ENCODE measurements at regions not wholly inside any gene's neighbourhood (a gene's known extent, or its start where the extent isn't known, plus 50 kb on each side); places are given as distances from the start of the nearest gene placed in this dataset.

DNA sequence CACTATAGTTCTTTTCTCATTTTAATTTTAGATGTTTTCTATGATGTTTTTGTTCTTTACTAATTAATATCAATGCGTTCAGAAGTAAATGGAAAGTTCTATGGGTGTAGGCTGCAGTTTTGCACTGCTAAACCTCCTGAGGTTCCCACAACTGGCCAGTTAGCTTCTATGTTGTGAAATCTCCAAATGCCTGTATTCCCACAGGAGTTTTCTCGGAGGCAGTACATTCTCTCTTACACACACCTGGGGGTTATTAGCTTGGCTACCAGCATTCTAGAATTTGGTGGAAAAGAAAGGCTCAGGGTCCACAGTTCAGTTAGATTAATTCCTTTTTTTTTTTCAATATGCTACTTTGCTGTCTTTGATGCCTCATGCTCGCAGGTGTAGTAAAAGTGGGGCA lies 216.9 kb upstream of the NRIP1 start:
- no peak for ATAC-seq
- 85 to 91% (median 87%) methylated on average over 3 of the region's 3 CpGs for WGBS, 3 donors
- TF ChIP-seq CTCF (IDR thresholded peaks at IDR 0.05) = no peak

DNA sequence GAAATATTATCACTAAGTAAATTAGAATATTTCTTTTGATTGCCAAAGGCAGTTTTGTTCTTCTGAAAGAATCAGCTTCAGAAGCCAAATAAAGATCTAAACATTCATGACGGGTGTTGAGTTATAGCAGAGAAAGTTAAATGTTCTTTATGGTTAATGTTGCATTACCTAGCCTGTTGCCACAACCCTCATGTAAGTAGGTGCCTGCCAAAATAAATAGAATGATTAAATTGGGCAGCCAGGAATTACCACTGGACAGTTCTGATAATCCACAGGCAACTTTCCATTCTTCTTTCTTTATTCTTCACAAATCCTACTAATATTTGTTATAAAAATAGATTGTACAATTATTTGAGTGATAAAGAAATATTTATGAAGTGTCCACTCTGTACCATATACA lies 217.9 kb upstream of the NRIP1 start:
- WGBS, 3 donors = 87 to 95% (median 94%) methylated on average over 1 of the region's 1 CpG
- Histone ChIP-seq H3K36me3 (ENCODE audit: insufficient read depth in 1 of 2, low read depth in 1 of 2) (no peaks in the 10 kb centered on the region), H3K4me3 (no peak overlapping the region), H3K4me1 (peaks cover 17% of the 10 kb centered on the region), H3K9me3 (peaks cover 11% of the 10 kb centered on the region), H3K27me3 (ENCODE audit: insufficient read depth in 3 of 3, low read length in 2 of 3) (no peaks in the 10 kb centered on the region), H3K27ac (no peak overlapping the region)
- DNase-seq = no peak
- no peak for ATAC-seq
- no peak for TF ChIP-seq CTCF (IDR thresholded peaks at IDR 0.05)
- intact Hi-C loops (cut with DNase I) = loop anchor here in 1 of 2 donors (10.0 kb wide), 1 partner anchor 138 kb away; no protein-coding TSS in a partner anchor

More for the DNA sequence above, 216.9 kb upstream of the NRIP1 start:
- Histone ChIP-seq H3K9me3 (peaks cover 11% of the 10 kb centered on the region), H3K27me3 (ENCODE audit: insufficient read depth in 3 of 3, low read length in 2 of 3) (no peaks in the 10 kb centered on the region), H3K27ac (no peak overlapping the region), H3K4me3 (no peak overlapping the region), H3K36me3 (ENCODE audit: insufficient read depth in 1 of 2, low read depth in 1 of 2) (no peaks in the 10 kb centered on the region), H3K4me1 (peaks cover 17% of the 10 kb centered on the region)
- no peak for DNase-seq
- intact Hi-C loops (cut with DNase I) = loop anchor here in 1 of 2 donors (10.0 kb wide), 1 partner anchor 137 kb away; no protein-coding TSS in a partner anchor

- no peaks in the 10 kb centered on the region for H3K27me3 ChIP-seq (ENCODE audit: insufficient read depth in 3 of 3, low read length in 2 of 3)
- peaks cover 11% of the 10 kb centered on the region for H3K9me3 ChIP-seq
- DNase-seq (no peak), ATAC-seq (no peak)
- no peak for TF ChIP-seq CTCF (IDR thresholded peaks at IDR 0.05)
- peaks cover 17% of the 10 kb centered on the region for H3K4me1 ChIP-seq
- H3K4me3 ChIP-seq = no peak overlapping the region
- H3K27ac ChIP-seq = no peak overlapping the region
- H3K36me3 ChIP-seq (ENCODE audit: insufficient read depth in 1 of 2, low read depth in 1 of 2) = no peaks in the 10 kb centered on the region
- intact Hi-C loops (cut with DNase I) = loop anchor here in 1 of 2 donors (10.0 kb wide), 1 partner anchor 138 kb away; no protein-coding TSS in a partner anchor
Observed at GRCh38 chr21:15283138-15283537, 218.3 kb upstream of the NRIP1 start.

- H3K27ac ChIP-seq = no peak overlapping the region
- intact Hi-C loops (cut with DNase I) = loop anchor here in 1 of 2 donors (10.0 kb wide), 1 partner anchor 139 kb away; no protein-coding TSS in a partner anchor
- TF ChIP-seq CTCF (IDR thresholded peaks at IDR 0.05) = no peak
- no peaks in the 10 kb centered on the region for H3K27me3 ChIP-seq (ENCODE audit: insufficient read depth in 3 of 3, low read length in 2 of 3)
- WGBS, 3 donors = 37 to 50% (median 48%) methylated on average over 2 of the region's 2 CpGs
- H3K4me3 ChIP-seq = no peak overlapping the region
- DNase-seq (no peak), ATAC-seq (peak; percentile 48 to 73 (median 68))
- H3K36me3 ChIP-seq (ENCODE audit: insufficient read depth in 1 of 2, low read depth in 1 of 2) = no peaks in the 10 kb centered on the region
- peaks cover 11% of the 10 kb centered on the region for H3K9me3 ChIP-seq
- H3K4me1 ChIP-seq = peaks cover 17% of the 10 kb centered on the region
Observed at GRCh38 chr21:15283789-15284188, 219.0 kb upstream of the NRIP1 start.

- DNase-seq = no peak
Observed at GRCh38 chr21:15285556-15285955, 220.8 kb upstream of the NRIP1 start.

More at GRCh38 chr21:15285556-15285955, 220.8 kb upstream of the NRIP1 start:
- ATAC-seq = peak; percentile 84 to 91 (median 88)
- WGBS, 3 donors = 24 to 44% (median 32%) methylated on average over 4 of the region's 4 CpGs
- intact Hi-C loops (cut with DNase I) = loop anchor here in 1 of 2 donors (10.0 kb wide), 1 partner anchor 141 kb away; no protein-coding TSS in a partner anchor
- peak overlapping the region; percentile 34 for H3K27ac ChIP-seq
- H3K36me3 ChIP-seq (ENCODE audit: insufficient read depth in 1 of 2, low read depth in 1 of 2) = no peaks in the 10 kb centered on the region
- H3K4me1 ChIP-seq = peaks cover 17% of the 10 kb centered on the region
- H3K9me3 ChIP-seq = peaks cover 11% of the 10 kb centered on the region
- TF ChIP-seq CTCF (IDR thresholded peaks at IDR 0.05) = no peak
- no peak overlapping the region for H3K4me3 ChIP-seq
- H3K27me3 ChIP-seq (ENCODE audit: insufficient read depth in 3 of 3, low read length in 2 of 3) = no peaks in the 10 kb centered on the region
